GM12878 (cell line): ENCODE measurements at regions not wholly inside any gene's neighbourhood (a gene's known extent, or its start where the extent isn't known, plus 50 kb on each side); places are given as distances from the start of the nearest gene placed in this dataset.

Experiments
- ATAC-seq: fragments of 200-7000 bp; cut with Tn5 transposase; 3 replicates; pipeline ENCODE4 v1.9.1; 2020; ENCODE audit warnings: mild to moderate bottlenecking, moderate library complexity
- BruUV-seq: library from RNA; stranded (reverse); fragments of 400-500 nt; replicated peaks from 2 replicates; lab custom pipeline; 2021; lab: Mats Ljungman, UMichigan
- CTCF ChIA-PET: fragments of 300-600 bp; sonication (Branson Sonifier 250); formaldehyde crosslinking; extraction: SDS; loops from one replicate; lab custom pipeline; 2021; ENCODE audit warnings: inconsistent platforms; lab: Yijun Ruan, JAX
- POLR2A ChIA-PET: fragments of 350-600 bp; formaldehyde crosslinking; extraction: SDS; loops from one replicate; lab custom pipeline; 2021; ENCODE audit warnings: inconsistent platforms; lab: Charles Lee
- RAD21 ChIA-PET: fragments of 300-600 bp; sonication (Branson Sonifier 250); formaldehyde crosslinking; loops from one replicate; lab custom pipeline; 2023; ENCODE audit warnings: antibody characterized with exemption; ENCODE audit not compliant: unreplicated experiment; lab: Charles Lee
- SMC1A ChIA-PET: fragments of 300-600 bp; sonication (Branson Sonifier 250); formaldehyde crosslinking; loops from one replicate; lab custom pipeline; 2023; ENCODE audit not compliant: unreplicated experiment, uncharacterized antibody; lab: Charles Lee
- DNase-seq: peaks from one replicate; pipeline ENCODE4 v3.0.0-alpha.2; 2011; ENCODE audit warnings: low read depth, low spot score
- FAIRE-seq: peaks from 3 replicates; lab custom pipeline; 2011; peaks lifted over from hg19 to GRCh38; lab: Jason Lieb, UNC
- H2AFZ ChIP-seq: 2 replicates; pipeline ENCODE4 v1.6.0; 2011; ENCODE audit warnings: low read depth, low read length, control low read depth; ENCODE audit not compliant: control insufficient read depth
- H3K27ac ChIP-seq: 2 replicates; pipeline ENCODE4 v1.5.1; 2011; ENCODE audit warnings: control low read depth; ENCODE audit not compliant: control insufficient read depth, insufficient read depth
- H3K27me3 ChIP-seq, 2 experiments: replicated peaks in 1 of 2; 2 replicates each; pipeline versions ENCODE4 v1.6.0 to v1.6.1; 2011; ENCODE audit warnings: low read length in 1 of 2; ENCODE audit not compliant: control insufficient read depth in 2 of 2, insufficient read depth in 2 of 2
- H3K36me3 ChIP-seq, 2 experiments: 2 replicates each; pipeline ENCODE4 v1.5.1; 2011; ENCODE audit warnings: low read length in 1 of 2; ENCODE audit not compliant: control insufficient read depth in 2 of 2, insufficient read depth in 2 of 2
- H3K4me1 ChIP-seq: 2 replicates; pipeline ENCODE4 v1.6.1; 2011; ENCODE audit warnings: mild to moderate bottlenecking, low read length, moderate library complexity, mixed read lengths; ENCODE audit not compliant: control insufficient read depth, insufficient read depth
- H3K4me2 ChIP-seq: 2 replicates; pipeline ENCODE4 v1.6.0; 2011; ENCODE audit warnings: control low read depth; ENCODE audit not compliant: control insufficient read depth, insufficient read depth
- H3K4me3 ChIP-seq: fragments of 200-600 bp; sonication (generic); 2 replicates; pipeline ENCODE4 v1.5.1; 2016
- H3K79me2 ChIP-seq: 2 replicates; pipeline ENCODE4 v1.6.0; 2011; ENCODE audit warnings: low read length; ENCODE audit not compliant: control insufficient read depth, insufficient read depth
- H3K9ac ChIP-seq: 2 replicates; pipeline ENCODE4 v1.8.0; 2011; ENCODE audit warnings: low read length, control low read depth, mixed read lengths; ENCODE audit not compliant: control insufficient read depth, insufficient read depth
- H3K9me3 ChIP-seq: replicated peaks from 3 replicates; pipeline ENCODE4 v1.5.1; 2011; ENCODE audit warnings: mild to moderate bottlenecking, low read length; ENCODE audit not compliant: control insufficient read depth, insufficient read depth
- H4K20me1 ChIP-seq: 2 replicates; pipeline ENCODE4 v1.6.0; 2011; ENCODE audit not compliant: control insufficient read depth, insufficient read depth
- ASH2L ChIP-seq: fragments of 300-600, 200-600 bp; sonication (generic); IDR thresholded peaks from 2 replicates; pipeline ENCODE4 v1.6.1; 2017; ENCODE audit warnings: low read depth, mild to moderate bottlenecking, borderline replicate concordance
- CREM ChIP-seq: IDR thresholded peaks from 2 replicates; pipeline ENCODE4 v1.6.1; 2014; ENCODE audit warnings: antibody characterized with exemption, low read depth
- CTCF ChIP-seq, 3 experiments: IDR thresholded peaks in 2 of 3; conservative IDR thresholded peaks in 1 of 3; 2 replicates each; pipeline ENCODE4 v1.5.1; 2011; ENCODE audit warnings: low read depth in 3 of 3, low read length in 3 of 3, mild to moderate bottlenecking in 3 of 3, control low read depth in 2 of 3, moderate library complexity in 2 of 3, inconsistent platforms in 1 of 3, mixed read lengths in 1 of 3; ENCODE audit not compliant: control insufficient read depth in 2 of 3, insufficient read depth in 1 of 3; ENCODE audit errors: extremely low read depth in 1 of 3
- FOXK2 ChIP-seq: fragments of 450-650 bp; IDR thresholded peaks from 2 replicates; pipeline ENCODE4 v1.6.1; 2017; ENCODE audit warnings: mild to moderate bottlenecking, moderate library complexity
- MTA2 ChIP-seq: fragments of 450-650 bp; IDR thresholded peaks from 2 replicates; pipeline ENCODE4 v1.6.1; 2016; ENCODE audit warnings: low read depth, mild to moderate bottlenecking, moderate library complexity
- SMC3 ChIP-seq: IDR thresholded peaks from 2 replicates; pipeline ENCODE4 v1.6.1; 2011; ENCODE audit warnings: low read length, improper control_type of control experiment, borderline replicate concordance
- SUPT20H ChIP-seq: IDR thresholded peaks from 2 replicates; pipeline ENCODE4 v1.6.1; 2011; ENCODE audit warnings: low read depth, mild to moderate bottlenecking, low read length, moderate library complexity, borderline replicate concordance; ENCODE audit not compliant: control insufficient read depth
- TAF1 ChIP-seq: IDR thresholded peaks from 2 replicates; pipeline ENCODE4 v1.6.1; 2011; ENCODE audit warnings: mild to moderate bottlenecking, low read depth, low read length, borderline replicate concordance
- ZZZ3 ChIP-seq: IDR thresholded peaks from 2 replicates; pipeline ENCODE4 v1.6.1; 2011; ENCODE audit warnings: low read depth; ENCODE audit not compliant: control insufficient read depth, insufficient read length
- whole genome bisulfite sequencing: methylation state at CpG from one replicate; pipeline ENCODE4 v1.1.6; 2016; ENCODE audit warnings: low lambda C conversion rate; ENCODE audit not compliant: insufficient replicate concordance, insufficient coverage; ENCODE audit errors: missing lambda C conversion rate; 5-methylcytosine and 5-hydroxymethylcytosine counted together
- in situ Hi-C: fragments of 300-500 bp; cut with MboI; formaldehyde crosslinking; loops from 9 replicates; pipeline ENCODE4 v1.14.3; 2018; ENCODE audit warnings: mixed read lengths
- intact Hi-C: fragments of 100-400 bp; cut with micrococcal nuclease; formaldehyde crosslinking; loops from one replicate; pipeline ENCODE4 v1.14.2; 2022; ENCODE audit not compliant: unreplicated experiment

GRCh38 chr15:77886805-77887448 lies 190.6 kb downstream of the TBC1D2B start:
- Histone ChIP-seq H3K79me2 (no peaks in the 10 kb centered on the region), H3K4me3 (no peak overlapping the region), H2AFZ (no peak overlapping the region), H3K4me1 (peaks cover 2% of the 10 kb centered on the region; the same call in 1 of the 2 replicates), H3K36me3 (no peaks in the 10 kb centered on the region), H3K9ac (no peak overlapping the region), H3K27ac (no peak overlapping the region), H3K27me3 (no peaks in the 10 kb centered on the region), H3K9me3 (no peaks in the 10 kb centered on the region), H4K20me1 (no peaks in the 10 kb centered on the region), H3K4me2 (no peak overlapping the region)
- ATAC-seq (no peak), DNase-seq (no peak), FAIRE-seq (no peak)
- TF ChIP-seq ZZZ3 (no peak), FOXK2 (no peak), TAF1 (no peak), ASH2L (no peak), SMC3 (no peak), CTCF (IDR thresholded peaks at IDR 0.05 in 2 of 3, conservative IDR thresholded peaks at IDR 0.05 in 1 of 3; ENCODE audit: control insufficient read depth in 2 of 3, extremely low read depth in 1 of 3, insufficient read depth in 1 of 3, low read depth in 3 of 3, low read length in 3 of 3) (no peak), MTA2 (no peak), CREM (no peak), SUPT20H (no peak)
- SMC1A ChIA-PET = no interaction called here
- in situ Hi-C loops = no loop called here
- POLR2A ChIA-PET = no interaction called here
- CTCF ChIA-PET = interaction anchor here (1.6 kb wide), 1 partner anchor 14 kb away, joined by 4 read pairs; no protein-coding TSS in a partner anchor
- RAD21 ChIA-PET = no interaction called here
- intact Hi-C loops = no loop called here
- WGBS = 58% methylated on average over 11 of the region's 11 CpGs
- no TSS peak for BruUV-seq
